Middle frontal gyrus (tissue), 1 donor: ENCODE measurements at regions not wholly inside any gene's neighbourhood (a gene's known extent, or its start where the extent isn't known, plus 50 kb on each side); places are given as distances from the start of the nearest gene placed in this dataset.
"Not testable (repeated sequence)": the region's sequence is repeated elsewhere in the genome, so short reads cannot be mapped to it uniquely, and the experiment has no call there.

ENCODE experiments used
- DNase-seq: peaks from one replicate; pipeline ENCODE4 v3.0.0-alpha.2; 2015; ENCODE audit warnings: low spot score; ENCODE audit errors: extremely low spot score

DNA sequence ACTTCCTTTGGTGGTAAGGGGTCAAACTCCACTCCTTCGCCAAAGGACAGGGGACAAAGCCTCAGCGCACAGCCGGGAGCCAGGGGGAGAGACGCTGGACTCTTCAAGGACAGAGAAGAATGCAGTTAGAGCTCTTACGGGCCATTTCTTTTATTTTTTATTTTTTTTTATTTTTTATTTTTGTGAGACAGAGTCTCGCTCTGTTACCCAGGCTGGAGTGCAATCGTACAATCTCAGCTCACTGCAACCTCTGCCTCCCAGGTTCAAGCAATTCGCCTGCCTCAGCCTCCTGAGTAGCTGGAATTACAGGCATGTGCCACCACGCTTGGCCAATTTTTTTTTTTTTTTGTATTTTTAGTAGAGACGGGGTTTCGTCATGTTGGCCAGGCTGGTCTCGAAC lies 93.2 kb upstream of the RPH3AL start, which contains the start of gene RFLNB:
Gene RFLNB, minus strand, starts transcription at position 101 of the 400 bp plus-strand sequence.
- not testable (repeated sequence) for DNase-seq

DNA sequence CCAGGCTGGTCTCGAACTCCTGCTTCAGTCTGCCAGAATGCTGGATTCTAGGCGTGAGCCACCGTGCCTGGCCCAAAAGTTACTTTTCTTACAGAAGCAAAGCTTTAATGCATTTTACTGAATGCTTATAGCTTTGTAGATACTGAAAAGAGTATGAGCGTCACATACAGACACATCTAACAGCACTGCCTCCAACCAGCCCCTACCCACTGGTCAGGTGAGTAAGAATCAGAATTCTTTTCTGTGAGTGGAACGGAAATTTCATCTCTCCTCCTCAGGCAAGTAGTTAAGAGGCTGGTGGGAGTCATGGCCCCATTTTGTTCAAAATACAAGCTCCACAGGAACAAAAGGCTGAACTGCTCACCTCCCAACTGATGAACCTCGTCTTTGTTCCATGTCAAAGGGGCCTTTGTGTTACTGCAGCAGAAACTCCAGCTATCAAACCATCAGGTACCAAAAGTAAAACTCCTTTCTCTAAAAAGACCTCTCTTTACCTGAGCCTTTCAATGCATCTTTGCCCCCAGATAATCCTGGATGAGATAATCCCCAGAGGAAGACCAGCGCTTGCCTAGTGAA lies 92.4 kb upstream of the RPH3AL start:
- DNase-seq, result no peak

DNA sequence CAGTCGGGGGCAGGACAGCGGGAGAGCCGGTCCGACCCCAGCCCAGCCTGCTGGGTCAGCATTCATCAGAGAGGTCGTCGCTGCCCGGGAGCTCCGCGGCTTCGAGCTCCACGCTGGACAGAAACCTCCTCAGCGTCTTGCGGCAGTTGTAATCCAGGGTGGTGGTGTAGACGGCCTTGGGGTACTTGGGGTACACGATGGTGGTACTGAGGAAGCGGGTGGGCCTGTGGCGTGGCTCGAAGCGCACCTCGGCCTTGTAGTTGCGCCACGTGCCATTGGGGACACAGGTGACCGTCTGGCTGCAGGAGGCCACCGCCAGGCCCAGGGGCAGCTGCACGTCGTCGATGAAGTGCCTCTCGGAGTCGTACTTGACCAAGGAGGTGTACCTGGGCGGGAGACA lies 90.5 kb upstream of the RPH3AL start:
- no peak for DNase-seq

DNA sequence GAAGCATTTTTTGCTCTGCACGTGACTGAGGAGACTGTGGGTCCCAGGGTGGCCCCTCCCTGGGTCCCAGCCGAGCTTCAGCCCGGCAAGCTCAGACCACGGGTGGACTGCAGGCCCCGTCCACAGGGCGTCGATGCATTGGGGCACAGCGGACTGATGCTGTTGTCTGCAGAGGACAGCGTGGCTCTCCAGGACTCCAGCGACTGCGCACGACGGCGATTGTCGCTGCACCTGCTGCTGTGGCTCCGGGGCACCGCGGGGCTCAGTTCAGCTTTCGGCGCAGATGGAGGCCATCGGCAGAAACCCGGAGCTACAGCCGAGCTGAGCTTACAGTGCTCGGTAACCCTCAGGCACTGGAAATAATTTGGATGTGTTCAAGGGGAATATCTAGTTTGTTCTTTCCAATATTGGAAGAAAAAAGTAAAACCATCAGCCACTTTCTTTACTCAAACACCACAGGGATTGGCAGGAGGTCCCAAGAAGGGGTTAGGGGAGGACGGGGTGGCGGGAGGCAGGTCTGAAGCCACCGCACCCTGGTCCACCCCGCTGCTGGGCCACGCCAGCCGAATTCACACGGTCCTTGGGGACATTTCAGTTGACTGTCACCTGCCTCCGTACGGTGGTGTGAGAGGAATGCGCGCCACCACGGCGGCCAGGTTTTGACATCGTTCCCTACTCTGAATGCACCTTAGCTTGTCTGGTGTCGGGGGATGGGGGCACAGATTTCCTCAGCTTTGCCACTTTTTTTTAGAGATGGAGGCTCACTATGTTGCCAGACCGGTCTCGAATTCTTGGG lies 88.7 kb upstream of the RPH3AL start:
- no peak for DNase-seq

DNA sequence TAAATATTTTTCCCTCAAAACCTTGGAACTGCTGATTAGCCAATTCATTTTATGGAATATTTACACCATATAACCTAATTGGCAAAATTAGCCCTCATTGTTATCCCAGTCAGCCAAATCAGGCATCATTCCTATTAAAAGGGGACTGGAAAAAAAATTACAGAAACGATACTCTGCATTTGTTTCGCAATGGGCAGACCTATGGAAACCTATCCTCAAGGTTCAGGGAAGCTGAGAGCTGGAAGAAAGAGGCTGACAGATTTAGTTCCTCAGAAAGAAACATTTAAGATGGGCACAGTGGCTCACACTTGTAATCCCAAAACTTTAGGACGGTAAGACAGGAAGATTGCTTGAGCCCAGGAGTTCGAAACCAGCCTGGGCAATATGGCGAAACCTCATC lies 85.6 kb upstream of the RPH3AL start:
- DNase-seq, result no peak

DNA sequence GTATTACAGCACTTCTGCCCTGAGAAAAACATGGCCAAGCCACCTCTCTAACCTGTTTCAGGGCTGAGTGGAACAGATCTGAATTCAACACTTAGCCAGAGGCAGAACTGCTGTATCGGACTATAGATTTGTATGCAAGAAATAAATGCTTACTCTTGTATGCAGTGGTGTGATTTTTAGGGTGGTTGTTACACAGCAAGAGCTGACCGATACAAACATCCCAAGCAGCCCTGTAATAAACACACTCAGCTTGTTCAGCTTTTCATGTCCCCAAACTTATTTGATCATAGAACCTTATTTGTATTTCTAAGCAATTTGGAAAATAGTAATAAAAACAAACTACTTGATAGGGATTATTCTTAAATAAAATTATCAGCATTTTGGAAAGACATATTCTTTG lies 84.9 kb upstream of the RPH3AL start:
- no peak for DNase-seq

DNA sequence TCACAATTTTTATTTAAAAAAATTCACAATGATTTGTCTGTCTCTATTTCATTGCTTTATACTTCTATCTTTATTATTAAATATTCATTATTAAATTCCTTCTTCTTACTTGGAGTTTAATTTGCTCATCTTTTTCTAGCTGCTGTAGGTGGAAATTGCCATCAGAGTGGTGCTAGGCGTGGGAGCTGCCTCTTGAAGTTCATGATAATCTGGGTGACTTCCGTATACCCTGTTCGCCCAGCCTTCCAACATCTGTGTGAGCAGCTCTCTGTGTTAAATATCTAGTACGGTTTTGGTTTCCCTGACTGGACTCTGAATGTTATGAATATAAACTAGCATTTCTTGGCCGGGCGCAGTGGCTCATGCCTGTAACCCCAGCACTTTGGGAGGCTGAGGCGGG lies 84.0 kb upstream of the RPH3AL start:
- no peak for DNase-seq

DNA sequence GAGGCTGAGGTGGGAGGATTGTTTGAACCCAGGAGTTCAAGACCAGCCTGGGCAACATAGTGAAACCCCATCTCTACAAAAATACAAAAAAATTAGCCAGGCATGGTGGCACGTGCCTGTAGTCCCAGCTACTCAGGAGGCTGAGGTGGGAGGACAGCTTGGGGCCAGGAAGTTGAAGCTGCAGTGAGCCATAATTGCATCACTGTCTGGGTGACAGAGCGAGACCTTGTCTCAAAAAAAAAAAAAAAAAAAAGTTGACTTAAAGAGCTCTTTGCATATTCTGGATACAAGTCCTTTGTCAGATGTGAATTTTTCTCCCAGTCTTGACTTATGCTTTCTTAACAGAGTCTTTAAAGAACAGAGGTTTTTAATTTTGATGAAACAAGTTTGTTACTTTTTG lies 79.9 kb upstream of the RPH3AL start:
- DNase-seq, result not testable (repeated sequence)

DNA sequence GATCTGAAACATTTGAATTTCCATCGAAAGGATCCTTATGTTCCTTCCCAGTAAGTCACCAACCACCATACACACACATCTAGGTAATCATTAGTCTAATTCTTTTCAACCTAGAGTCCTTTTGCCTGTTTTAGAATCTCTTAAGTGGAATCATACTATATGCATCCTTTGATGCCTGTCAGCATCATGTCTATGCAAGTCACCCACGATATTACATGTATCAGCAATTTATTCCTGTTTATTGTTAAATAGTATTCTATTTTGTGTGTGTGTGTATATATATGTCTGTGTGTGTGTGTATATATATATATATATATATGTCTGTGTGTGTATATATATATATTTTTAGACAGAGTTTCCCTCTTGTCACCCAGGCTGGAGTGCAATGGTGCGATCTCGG lies 78.9 kb upstream of the RPH3AL start:
- DNase-seq, result no peak

DNA sequence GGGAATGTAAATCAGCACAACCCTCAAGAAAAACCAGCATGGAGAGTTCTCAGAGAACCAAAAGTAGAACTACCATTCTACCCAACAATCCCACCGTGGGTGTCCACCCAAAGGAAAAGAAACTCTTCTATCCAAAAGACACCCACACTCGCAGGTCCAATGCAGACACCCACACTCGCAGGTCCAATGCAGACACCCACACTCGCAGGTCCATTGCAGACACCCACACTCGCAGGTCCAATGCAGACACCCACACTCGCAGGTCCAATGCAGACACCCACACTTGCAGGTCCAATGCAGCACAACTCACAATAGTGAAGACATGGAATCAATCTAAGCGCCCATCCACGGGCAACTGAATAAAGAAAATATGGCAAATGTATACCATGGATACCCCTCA lies 77.0 kb upstream of the RPH3AL start:
- DNase-seq, result no peak

DNA sequence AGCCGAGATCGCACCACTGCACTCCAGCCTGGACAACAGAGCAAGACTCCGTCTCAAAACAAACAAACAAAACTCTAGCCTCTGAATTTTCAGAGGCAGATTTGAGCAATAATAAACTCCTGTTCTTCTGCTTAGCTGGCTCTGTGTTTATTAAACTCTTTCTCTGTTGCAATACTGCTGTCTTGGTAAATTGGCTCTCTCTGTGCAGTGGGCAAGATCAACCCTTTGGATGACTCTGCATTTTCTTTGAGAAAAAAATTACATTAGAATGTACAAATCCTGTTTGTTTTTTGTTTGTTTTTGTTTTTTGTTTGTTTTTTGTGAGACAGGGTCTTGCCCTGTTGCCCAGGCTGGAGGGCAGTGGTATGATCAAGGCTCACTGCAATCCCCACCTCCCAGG lies 75.8 kb upstream of the RPH3AL start:
- no peak for DNase-seq

DNA sequence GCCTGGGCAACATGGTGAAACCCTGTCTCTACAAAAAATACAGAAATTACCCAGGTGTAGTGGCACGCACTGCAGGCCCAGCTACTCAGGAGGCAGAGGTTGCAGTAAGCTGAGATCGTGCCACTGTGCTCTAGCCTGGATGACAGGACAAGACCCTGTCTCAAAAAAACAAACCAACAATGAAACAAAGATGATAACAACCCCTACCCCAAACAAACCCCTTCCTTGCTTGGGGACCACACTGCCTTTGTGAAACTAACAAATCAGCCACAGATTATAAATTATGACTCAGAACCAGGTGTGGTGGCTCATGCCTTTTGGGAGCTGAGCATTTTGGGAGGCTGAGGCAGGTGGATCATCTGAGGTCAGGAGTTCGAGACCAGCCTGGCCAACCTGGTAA lies 75.3 kb upstream of the RPH3AL start:
- DNase-seq, result no peak

DNA sequence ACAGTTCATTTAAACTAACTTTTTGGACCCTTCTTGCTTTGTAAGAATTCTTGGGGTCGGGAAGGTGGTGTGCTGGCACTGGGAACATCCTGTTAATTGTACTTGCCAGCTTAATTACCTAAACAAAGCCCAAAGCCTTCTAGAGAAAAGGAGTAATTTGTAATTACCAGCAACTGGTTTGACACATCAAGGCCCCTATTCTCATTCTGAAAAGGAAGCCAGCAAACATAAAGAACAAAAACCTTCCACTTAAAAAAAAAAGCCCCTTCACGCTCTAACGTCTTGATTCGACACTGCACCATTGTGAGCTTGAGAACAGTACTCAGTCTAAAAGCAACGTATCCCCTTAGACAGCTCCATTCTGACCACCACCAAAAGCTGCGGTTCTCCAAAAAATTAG lies 74.7 kb upstream of the RPH3AL start:
- DNase-seq, result no peak

DNA sequence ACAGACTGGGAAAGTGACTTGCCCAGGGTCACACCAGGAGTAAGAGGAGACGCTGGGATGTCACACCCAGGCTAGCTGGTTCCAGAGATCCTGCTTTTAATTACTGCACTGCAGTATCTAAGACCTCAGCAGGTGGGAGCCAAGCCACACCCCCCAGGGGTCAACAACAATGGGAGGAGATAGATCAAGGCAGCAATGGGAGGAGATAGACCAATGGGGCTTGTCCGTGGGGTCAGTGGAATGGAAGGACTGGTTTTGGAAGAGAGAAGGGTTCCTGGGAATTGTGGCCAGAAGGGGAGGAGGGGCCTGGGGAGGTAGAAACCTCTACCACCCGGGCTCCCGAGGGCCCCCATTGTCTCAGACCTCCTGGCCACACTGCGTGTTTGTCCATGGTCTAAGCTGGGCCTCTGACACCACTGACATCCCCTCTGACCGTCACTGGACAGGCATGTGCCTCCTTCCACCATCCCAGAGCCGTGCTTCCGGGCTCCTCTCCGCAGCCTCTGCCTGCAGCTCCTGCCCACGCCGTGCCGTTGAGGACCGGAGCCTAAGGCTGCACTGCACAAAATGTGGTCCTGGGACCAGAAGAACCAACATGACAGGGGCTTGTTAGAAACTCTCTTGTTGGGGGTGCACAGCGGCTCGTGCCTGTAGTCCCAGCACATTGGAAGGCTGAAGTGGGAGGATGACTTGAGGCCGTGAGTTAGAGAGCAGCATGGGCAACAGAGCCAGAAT lies 69.8 kb upstream of the RPH3AL start:
- no peak for DNase-seq

DNA sequence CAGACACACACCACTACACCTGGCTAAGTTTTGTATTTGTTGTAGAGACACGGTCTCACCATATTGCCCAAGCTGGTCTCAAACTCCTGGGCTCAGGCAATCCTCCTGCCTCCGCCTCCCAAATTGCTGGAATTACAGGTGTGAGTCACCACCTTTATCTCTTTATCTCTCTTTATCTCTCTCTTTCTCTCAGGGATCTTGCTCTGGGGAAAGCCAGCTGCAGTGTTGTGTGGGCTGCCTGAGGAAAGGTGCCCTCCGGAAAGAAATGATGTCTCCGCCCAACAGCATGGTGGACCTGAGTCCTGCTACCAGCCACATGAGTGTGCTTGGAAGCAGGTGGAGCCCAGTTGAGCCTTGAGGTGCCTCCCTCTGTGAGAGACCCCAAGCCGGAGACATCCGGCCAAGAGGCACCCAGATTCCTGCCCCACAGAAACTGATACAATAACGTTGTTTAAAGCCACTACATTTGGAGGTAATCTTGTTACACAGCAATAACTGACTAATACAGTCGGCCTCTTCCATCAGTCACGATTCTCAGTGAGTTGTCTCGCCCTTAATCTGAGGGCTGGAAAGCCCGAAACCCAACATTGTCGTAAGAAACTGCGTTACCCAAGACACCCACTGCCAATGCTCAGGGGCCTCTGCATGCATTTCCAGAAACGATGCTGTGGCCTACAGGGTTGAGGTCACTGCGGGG lies 68.0 kb upstream of the RPH3AL start:
- no peak for DNase-seq

DNA sequence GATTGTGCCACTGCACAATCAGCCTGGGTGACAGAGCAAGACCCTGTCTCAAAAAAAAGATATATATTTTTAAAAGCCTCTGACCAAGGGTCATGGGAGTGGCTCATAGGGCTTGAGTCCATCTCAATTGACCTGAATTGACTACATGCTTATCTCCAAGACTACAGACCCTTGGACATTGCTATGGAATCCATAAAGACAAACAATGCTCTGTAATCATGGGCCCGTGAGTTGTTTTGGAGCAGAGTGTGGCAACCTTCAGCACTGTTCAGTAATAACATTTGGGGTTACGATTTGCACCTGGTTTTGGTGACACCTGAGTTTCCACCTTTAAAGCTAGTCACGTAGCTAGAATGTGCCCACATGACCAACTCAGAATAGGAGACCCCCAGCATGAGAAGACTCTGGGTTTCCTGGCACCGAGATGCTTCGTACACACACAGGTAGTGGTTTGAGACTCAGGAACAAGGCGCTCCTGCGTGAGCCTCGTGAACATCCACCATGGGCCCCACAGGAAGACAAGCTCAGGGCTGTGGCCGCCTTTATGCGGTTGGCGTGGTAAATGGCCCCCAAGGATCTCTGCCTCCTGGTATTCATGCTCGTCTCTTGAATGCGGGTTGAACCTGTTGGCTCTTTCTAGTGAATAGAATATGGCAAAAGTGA lies 66.6 kb upstream of the RPH3AL start:
- DNase-seq, result no peak

DNA sequence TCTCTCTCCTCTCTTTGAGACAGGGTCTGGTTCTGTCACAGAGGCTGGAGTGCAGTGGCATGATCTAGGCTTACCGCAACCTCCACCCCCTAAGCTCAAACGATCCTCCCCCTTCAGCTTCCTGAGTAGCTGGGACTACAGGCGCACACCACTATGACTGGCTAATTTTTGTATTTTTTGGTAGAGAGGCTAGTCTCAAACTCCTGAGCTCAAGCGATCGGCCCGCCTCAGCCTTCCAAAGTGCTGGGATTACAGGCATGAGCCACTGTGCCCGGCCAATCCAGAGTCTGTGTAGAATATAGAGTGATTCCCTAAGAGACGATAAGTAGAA lies 65.8 kb upstream of the RPH3AL start:
- DNase-seq, result no peak

DNA sequence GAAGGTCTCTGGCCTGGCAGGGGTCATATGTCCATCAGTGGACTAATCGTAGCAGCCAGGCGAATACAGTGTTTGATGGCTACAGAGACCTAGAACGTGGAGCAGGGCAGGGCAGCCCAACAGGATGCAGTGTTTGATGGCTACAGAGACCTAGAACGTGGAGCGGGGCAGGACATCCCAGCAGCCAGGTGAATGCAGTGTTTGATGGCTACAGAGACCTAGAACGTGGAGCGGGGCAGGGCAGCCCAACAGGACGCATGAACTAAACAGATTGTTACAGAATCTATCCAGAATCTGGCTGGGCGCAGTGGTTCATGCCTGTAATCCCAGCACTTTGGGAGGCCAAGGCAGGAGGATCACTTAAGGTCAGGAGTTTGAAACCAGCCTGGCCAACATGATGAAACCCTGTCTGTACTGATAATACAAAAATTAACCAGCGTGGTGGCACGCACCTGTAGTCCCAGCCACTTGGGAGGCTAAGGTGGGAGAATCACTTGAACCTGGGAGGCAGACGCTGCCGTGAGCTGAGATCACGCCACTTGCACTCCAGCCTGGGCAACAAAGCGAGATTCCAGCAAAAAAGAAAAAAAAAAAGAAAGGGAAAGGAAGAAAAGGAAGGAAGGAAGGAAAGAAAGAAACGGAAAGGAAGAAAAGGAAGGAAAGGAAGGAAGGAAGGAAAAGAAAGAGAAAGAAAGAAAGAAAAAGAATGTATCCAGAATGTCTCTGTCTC lies 65.2 kb upstream of the RPH3AL start:
- no peak for DNase-seq

DNA sequence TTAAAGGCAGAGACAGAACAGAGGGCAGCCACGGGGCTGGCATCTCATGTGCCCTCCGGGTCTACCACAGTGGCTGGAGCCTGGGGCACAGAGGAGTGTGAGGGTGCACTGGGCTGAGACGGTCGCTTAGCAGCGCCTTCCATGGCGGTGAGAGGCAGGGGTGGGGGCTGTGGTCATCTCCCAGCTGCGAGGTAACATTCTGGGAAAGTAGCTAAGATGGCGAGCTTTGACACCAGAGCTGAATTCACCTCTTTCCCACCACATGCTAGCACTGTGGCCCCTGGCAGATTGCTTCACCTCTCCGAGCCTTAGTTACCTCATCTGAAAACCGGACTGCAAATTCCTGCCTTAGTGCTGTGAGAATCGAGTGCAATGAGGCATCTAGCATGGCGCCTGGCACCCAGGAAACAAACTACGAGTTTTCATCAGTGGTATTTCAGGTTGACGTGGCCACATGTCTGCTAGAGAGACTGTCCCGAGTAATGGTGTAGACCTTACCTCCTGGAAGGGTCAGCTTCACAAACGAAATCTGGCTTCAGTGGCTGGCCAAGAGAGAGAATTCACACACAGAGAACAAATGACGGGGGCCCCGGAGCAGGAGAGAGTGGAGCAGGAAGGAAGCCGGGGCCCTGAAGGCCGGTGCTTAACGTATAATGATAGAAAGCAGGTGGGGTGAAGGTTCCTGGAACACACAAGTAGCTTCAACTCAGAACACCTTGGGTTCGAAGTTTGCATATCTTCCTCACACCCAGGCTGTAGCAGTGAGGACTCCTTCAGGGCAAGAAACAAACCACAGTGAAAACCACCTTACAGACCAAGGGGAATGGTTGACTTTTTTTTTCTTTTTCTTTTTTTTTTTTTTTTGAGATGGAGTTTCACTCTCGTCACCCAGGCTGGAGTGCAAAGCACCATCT lies 63.9 kb upstream of the RPH3AL start:
- no peak for DNase-seq
